HepG2 (cell line): ENCODE measurements at regions not wholly inside any gene's neighbourhood (a gene's known extent, or its start where the extent isn't known, plus 50 kb on each side); places are given as distances from the start of the nearest gene placed in this dataset.

Experiments
- CBX1 ChIP-seq: IDR thresholded peaks from one replicate; pipeline ENCODE4 v1.6.1; 2016; ENCODE audit warnings: antibody characterized with exemption, low read depth
- CEBPB ChIP-seq: IDR thresholded peaks from 2 replicates; pipeline ENCODE4 v1.6.1; 2011; ENCODE audit warnings: low read depth, low read length, improper control_type of control experiment, borderline replicate concordance
- CTCF ChIP-seq: sonication (generic); formaldehyde crosslinking; IDR thresholded peaks from 2 replicates; pipeline ENCODE4 v1.5.0; 2020; ENCODE audit warnings: mild to moderate bottlenecking, missing genetic modification reagents, moderate library complexity
- DPF2 ChIP-seq: sonication (generic); formaldehyde crosslinking; IDR thresholded peaks from 2 replicates; pipeline ENCODE4 v1.4.0; 2020; ENCODE audit warnings: mild to moderate bottlenecking, low read depth, missing genetic modification reagents, borderline replicate concordance
- EZH2 ChIP-seq: conservative IDR thresholded peaks from 2 replicates; pipeline ENCODE4 v1.6.1; 2012; ENCODE audit warnings: mild to moderate bottlenecking, low read depth, low read length, moderate library complexity
- KLF9 ChIP-seq: IDR thresholded peaks from 2 replicates; pipeline ENCODE4 v1.6.1; 2016; ENCODE audit warnings: low read depth
- PBX3 ChIP-seq: sonication (generic); formaldehyde crosslinking; IDR thresholded peaks from 2 replicates; pipeline ENCODE4 v1.8.1; 2023; ENCODE audit warnings: missing genetic modification reagents, inconsistent platforms, borderline replicate concordance
- PLRG1 ChIP-seq: fragments of 450-650 bp; conservative IDR thresholded peaks from 2 replicates; pipeline ENCODE4 v1.6.1; 2016
- SMARCC2 ChIP-seq: fragments of 450-650 bp; IDR thresholded peaks from 2 replicates; pipeline ENCODE4 v1.6.1; 2017; ENCODE audit warnings: antibody characterized with exemption, mild to moderate bottlenecking
- ZFX ChIP-seq: sonication (generic); formaldehyde crosslinking; IDR thresholded peaks from 2 replicates; pipeline ENCODE4 v1.4.0; 2020; ENCODE audit warnings: mild to moderate bottlenecking, low read depth, missing genetic modification reagents, moderate library complexity
- TF ChIP-seq, protein P1 (sequence below): sonication (generic); formaldehyde crosslinking; IDR thresholded peaks from 2 replicates; pipeline ENCODE4 v1.5.0; 2020; ENCODE audit warnings: missing genetic modification reagents
- TF ChIP-seq, protein P2 (sequence below): sonication (generic); formaldehyde crosslinking; IDR thresholded peaks from 2 replicates; pipeline ENCODE4 v1.4.0; 2020; ENCODE audit warnings: missing genetic modification reagents, borderline replicate concordance
- TF ChIP-seq, protein P3 (sequence below): sonication (generic); formaldehyde crosslinking; IDR thresholded peaks from 2 replicates; pipeline ENCODE4 v1.4.0; 2020; ENCODE audit warnings: missing genetic modification reagents, borderline replicate concordance

- no peak for TF ChIP-seq DPF2 (CRISPR knock-in tag)
- TF ChIP-seq EZH2, result no peak
- no peak for TF ChIP-seq CTCF (CRISPR knock-in tag)
- TF ChIP-seq CEBPB, result no peak
- no peak for TF ChIP-seq KLF9 (CRISPR knock-in tag)
- TF ChIP-seq CBX1, result no peak
- TF ChIP-seq PBX3 (CRISPR knock-in tag), result no peak
- no peak for TF ChIP-seq ZFX (CRISPR knock-in tag)
- TF ChIP-seq, protein P1, sequence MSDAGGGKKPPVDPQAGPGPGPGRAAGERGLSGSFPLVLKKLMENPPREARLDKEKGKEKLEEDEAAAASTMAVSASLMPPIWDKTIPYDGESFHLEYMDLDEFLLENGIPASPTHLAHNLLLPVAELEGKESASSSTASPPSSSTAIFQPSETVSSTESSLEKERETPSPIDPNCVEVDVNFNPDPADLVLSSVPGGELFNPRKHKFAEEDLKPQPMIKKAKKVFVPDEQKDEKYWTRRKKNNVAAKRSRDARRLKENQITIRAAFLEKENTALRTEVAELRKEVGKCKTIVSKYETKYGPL, result no peak
- TF ChIP-seq, protein P2, sequence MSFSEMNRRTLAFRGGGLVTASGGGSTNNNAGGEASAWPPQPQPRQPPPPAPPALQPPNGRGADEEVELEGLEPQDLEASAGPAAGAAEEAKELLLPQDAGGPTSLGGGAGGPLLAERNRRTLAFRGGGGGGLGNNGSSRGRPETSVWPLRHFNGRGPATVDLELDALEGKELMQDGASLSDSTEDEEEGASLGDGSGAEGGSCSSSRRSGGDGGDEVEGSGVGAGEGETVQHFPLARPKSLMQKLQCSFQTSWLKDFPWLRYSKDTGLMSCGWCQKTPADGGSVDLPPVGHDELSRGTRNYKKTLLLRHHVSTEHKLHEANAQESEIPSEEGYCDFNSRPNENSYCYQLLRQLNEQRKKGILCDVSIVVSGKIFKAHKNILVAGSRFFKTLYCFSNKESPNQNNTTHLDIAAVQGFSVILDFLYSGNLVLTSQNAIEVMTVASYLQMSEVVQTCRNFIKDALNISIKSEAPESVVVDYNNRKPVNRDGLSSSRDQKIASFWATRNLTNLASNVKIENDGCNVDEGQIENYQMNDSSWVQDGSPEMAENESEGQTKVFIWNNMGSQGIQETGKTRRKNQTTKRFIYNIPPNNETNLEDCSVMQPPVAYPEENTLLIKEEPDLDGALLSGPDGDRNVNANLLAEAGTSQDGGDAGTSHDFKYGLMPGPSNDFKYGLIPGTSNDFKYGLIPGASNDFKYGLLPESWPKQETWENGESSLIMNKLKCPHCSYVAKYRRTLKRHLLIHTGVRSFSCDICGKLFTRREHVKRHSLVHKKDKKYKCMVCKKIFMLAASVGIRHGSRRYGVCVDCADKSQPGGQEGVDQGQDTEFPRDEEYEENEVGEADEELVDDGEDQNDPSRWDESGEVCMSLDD (CRISPR knock-in tag), result no peak
- TF ChIP-seq, protein P3, sequence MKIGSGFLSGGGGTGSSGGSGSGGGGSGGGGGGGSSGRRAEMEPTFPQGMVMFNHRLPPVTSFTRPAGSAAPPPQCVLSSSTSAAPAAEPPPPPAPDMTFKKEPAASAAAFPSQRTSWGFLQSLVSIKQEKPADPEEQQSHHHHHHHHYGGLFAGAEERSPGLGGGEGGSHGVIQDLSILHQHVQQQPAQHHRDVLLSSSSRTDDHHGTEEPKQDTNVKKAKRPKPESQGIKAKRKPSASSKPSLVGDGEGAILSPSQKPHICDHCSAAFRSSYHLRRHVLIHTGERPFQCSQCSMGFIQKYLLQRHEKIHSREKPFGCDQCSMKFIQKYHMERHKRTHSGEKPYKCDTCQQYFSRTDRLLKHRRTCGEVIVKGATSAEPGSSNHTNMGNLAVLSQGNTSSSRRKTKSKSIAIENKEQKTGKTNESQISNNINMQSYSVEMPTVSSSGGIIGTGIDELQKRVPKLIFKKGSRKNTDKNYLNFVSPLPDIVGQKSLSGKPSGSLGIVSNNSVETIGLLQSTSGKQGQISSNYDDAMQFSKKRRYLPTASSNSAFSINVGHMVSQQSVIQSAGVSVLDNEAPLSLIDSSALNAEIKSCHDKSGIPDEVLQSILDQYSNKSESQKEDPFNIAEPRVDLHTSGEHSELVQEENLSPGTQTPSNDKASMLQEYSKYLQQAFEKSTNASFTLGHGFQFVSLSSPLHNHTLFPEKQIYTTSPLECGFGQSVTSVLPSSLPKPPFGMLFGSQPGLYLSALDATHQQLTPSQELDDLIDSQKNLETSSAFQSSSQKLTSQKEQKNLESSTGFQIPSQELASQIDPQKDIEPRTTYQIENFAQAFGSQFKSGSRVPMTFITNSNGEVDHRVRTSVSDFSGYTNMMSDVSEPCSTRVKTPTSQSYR, result no peak
- no peak for TF ChIP-seq PLRG1
- TF ChIP-seq SMARCC2, result no peak
Measured at GRCh38 chr14:71722885-71723284, 209.3 kb upstream of the RGS6 start.
